ENCODE measurements at regions not wholly inside any gene's neighbourhood (a gene's known extent, or its start where the extent isn't known, plus 50 kb on each side); places are given as distances from the start of the nearest gene placed in this dataset.
"Not testable (repeated sequence)": the region's sequence is repeated elsewhere in the genome, so short reads cannot be mapped to it uniquely, and the experiment has no call there.

DNA sequence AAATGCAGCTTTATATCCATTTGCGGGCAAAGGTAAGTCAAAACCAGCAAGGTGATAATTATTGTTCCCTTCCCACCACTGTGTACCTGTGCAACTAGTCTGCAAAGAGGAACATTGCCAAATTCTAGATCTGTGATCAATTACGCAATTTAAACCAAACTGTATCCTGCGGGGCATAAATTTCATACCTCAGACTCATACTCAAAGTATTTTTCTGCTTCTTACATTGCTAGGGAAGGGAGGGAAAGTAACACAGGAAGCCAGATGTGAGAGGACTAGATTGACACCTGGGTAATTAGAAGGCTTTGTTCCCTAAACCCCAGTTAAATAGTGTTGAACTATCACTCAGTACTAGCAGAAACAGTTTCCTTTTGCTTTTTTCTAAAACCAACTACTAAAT lies 240.2 kb upstream of the ZNF608 start:
- Mint-ChIP-seq H3K27me3 (ENCODE audit: low read depth) (peaks cover 4% of the 10 kb centered on the region), H3K9me3 (peaks cover 41% of the 10 kb centered on the region), H3K4me1 (no peaks in the 10 kb centered on the region), H3K4me3 (no peak overlapping the region), H3K36me3 (peaks cover 8% of the 10 kb centered on the region), H3K27ac (no peak overlapping the region)
- no peak for TF ChIP-seq CTCF (IDR thresholded peaks at IDR 0.05; ENCODE audit: unreplicated experiment)
- DNase-seq (ENCODE audit: low spot score in 2 of 2, unreplicated experiment in 2 of 2) = no peak

- H3K27ac Mint-ChIP-seq; DNase-seq (ENCODE audit: low spot score in 2 of 2, unreplicated experiment in 2 of 2); H3K4me3 Mint-ChIP-seq; H3K4me1 Mint-ChIP-seq; H3K36me3 Mint-ChIP-seq; H3K27me3 Mint-ChIP-seq (ENCODE audit: low read depth): not testable (repeated sequence)
- peaks cover 41% of the 10 kb centered on the region for H3K9me3 Mint-ChIP-seq
These were observed 241.3 kb upstream of the ZNF608 start for GRCh38 chr5:124987786-124988185.

DNA sequence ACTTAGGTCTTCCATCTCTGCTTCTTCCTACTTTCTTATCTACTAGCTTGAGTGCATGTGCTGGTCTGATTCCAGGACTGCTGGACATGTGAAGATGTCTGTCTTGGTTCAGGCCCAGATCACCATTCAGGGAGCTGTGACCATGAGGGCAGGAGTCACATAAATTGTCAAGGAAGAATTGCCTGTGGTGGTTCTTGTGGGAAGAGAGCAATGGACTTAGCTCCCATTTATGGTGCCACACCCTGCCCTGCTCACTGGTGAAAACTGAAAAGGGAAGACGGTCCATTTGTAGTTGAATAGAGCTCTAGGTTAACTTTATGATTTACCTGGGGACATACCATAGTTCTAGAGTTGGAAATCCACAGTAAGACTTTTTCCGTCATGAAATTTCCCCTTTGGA lies 244.3 kb upstream of the ZNF608 start:
- Mint-ChIP-seq H3K27ac (no peak overlapping the region), H3K9me3 (peaks cover 22% of the 10 kb centered on the region), H3K27me3 (ENCODE audit: low read depth) (no peaks in the 10 kb centered on the region), H3K36me3 (no peaks in the 10 kb centered on the region), H3K4me3 (no peak overlapping the region), H3K4me1 (peaks cover 4% of the 10 kb centered on the region)
- no peak for DNase-seq (ENCODE audit: low spot score in 2 of 2, unreplicated experiment in 2 of 2)
- no peak for TF ChIP-seq CTCF (IDR thresholded peaks at IDR 0.05; ENCODE audit: unreplicated experiment)

GRCh38 chr5:124995421-124995820 lies 249.0 kb upstream of the ZNF608 start:
- no peak for DNase-seq (ENCODE audit: low spot score in 2 of 2, unreplicated experiment in 2 of 2)
- H3K4me1 Mint-ChIP-seq = peaks cover 31% of the 10 kb centered on the region
- H3K4me3 Mint-ChIP-seq = no peak overlapping the region
- no peaks in the 10 kb centered on the region for H3K27me3 Mint-ChIP-seq (ENCODE audit: low read depth)
- no peaks in the 10 kb centered on the region for H3K36me3 Mint-ChIP-seq
- H3K27ac Mint-ChIP-seq = peak overlapping the region; percentile 71
- TF ChIP-seq CTCF (IDR thresholded peaks at IDR 0.05; ENCODE audit: unreplicated experiment) = no peak
- peaks cover 3% of the 10 kb centered on the region for H3K9me3 Mint-ChIP-seq

- Mint-ChIP-seq H3K9me3 (peaks cover 3% of the 10 kb centered on the region), H3K36me3 (no peaks in the 10 kb centered on the region), H3K27ac (peak overlapping the region; percentile 91), H3K4me1 (peaks cover 34% of the 10 kb centered on the region), H3K27me3 (ENCODE audit: low read depth) (no peaks in the 10 kb centered on the region), H3K4me3 (no peak overlapping the region)
- DNase-seq (ENCODE audit: low spot score in 2 of 2, unreplicated experiment in 2 of 2) = no peak
- TF ChIP-seq CTCF (IDR thresholded peaks at IDR 0.05; ENCODE audit: unreplicated experiment) = no peak
These were observed 249.8 kb upstream of the ZNF608 start for GRCh38 chr5:124996023-124996763.

DNA sequence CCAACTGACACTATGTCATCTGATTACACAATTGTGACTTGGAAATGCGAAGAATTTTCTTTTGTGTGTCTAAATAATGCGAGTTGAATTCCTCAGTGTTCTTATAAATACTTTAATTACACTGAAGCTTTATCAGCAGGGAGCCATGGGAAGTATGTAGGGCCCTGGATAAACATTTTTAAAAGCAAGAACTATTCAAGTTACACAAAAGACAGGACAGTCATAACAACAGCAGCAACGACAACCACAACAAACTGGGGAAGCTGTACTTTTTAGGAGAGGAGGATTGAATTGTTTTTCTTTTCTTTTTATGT lies 250.3 kb upstream of the ZNF608 start:
- no peaks in the 10 kb centered on the region for H3K27me3 Mint-ChIP-seq (ENCODE audit: low read depth)
- peaks cover 35% of the 10 kb centered on the region for H3K4me1 Mint-ChIP-seq
- TF ChIP-seq CTCF (IDR thresholded peaks at IDR 0.05; ENCODE audit: unreplicated experiment) = no peak
- no peak overlapping the region for H3K4me3 Mint-ChIP-seq
- DNase-seq (ENCODE audit: low spot score in 2 of 2, unreplicated experiment in 2 of 2) = no peak
- peak overlapping the region; percentile 91 for H3K27ac Mint-ChIP-seq
- H3K9me3 Mint-ChIP-seq = peaks cover 3% of the 10 kb centered on the region
- no peaks in the 10 kb centered on the region for H3K36me3 Mint-ChIP-seq
